ENCODE measurements at regions not wholly inside any gene's neighbourhood (a gene's known extent, or its start where the extent isn't known, plus 50 kb on each side); places are given as distances from the start of the nearest gene placed in this dataset.
"Not testable (repeated sequence)": the region's sequence is repeated elsewhere in the genome, so short reads cannot be mapped to it uniquely, and the experiment has no call there.

- H3K9me3 ChIP-seq (ENCODE audit: low read length); H3K9me3 Mint-ChIP-seq; H3K4me1 Mint-ChIP-seq; H3K27ac Mint-ChIP-seq; DNase-seq; CTCF ChIA-PET; H3K36me3 ChIP-seq (ENCODE audit: insufficient read depth, low read length); POLR2A ChIA-PET; H3K36me3 Mint-ChIP-seq; H3K27me3 ChIP-seq (ENCODE audit: insufficient read depth, low read length, poor library complexity, severe bottlenecking); H3K4me3 Mint-ChIP-seq; H3K27ac ChIP-seq (ENCODE audit: low read depth, low read length); H3K27me3 Mint-ChIP-seq; H3K4me1 ChIP-seq (ENCODE audit: insufficient read depth, low read length); H3K4me3 ChIP-seq (ENCODE audit: low read length): not testable (repeated sequence)
Observed at GRCh38 chr21:8377093-8377841, 2144.1 kb upstream of the TPTE start.

- H3K27ac ChIP-seq (ENCODE audit: low read depth, low read length); H3K4me1 ChIP-seq (ENCODE audit: insufficient read depth, low read length); H3K27me3 Mint-ChIP-seq; H3K9me3 ChIP-seq (ENCODE audit: low read length); CTCF ChIA-PET; DNase-seq; H3K4me3 ChIP-seq (ENCODE audit: low read length); H3K36me3 Mint-ChIP-seq; POLR2A ChIA-PET; H3K27ac Mint-ChIP-seq; H3K4me1 Mint-ChIP-seq; H3K4me3 Mint-ChIP-seq; H3K27me3 ChIP-seq (ENCODE audit: insufficient read depth, low read length, poor library complexity, severe bottlenecking); H3K9me3 Mint-ChIP-seq; H3K36me3 ChIP-seq (ENCODE audit: insufficient read depth, low read length): not testable (repeated sequence)
Observed at GRCh38 chr21:8380419-8381079, 2140.8 kb upstream of the TPTE start.

- H3K4me3 ChIP-seq (ENCODE audit: low read length); H3K27me3 Mint-ChIP-seq; H3K4me1 ChIP-seq (ENCODE audit: insufficient read depth, low read length); H3K4me3 Mint-ChIP-seq; POLR2A ChIA-PET; H3K9me3 ChIP-seq (ENCODE audit: low read length); H3K9me3 Mint-ChIP-seq; H3K4me1 Mint-ChIP-seq; H3K27ac Mint-ChIP-seq; H3K36me3 ChIP-seq (ENCODE audit: insufficient read depth, low read length); H3K27me3 ChIP-seq (ENCODE audit: insufficient read depth, low read length, poor library complexity, severe bottlenecking); CTCF ChIA-PET; H3K36me3 Mint-ChIP-seq; H3K27ac ChIP-seq (ENCODE audit: low read depth, low read length); DNase-seq: not testable (repeated sequence)
Observed at GRCh38 chr21:8388169-8388939, 2133.0 kb upstream of the TPTE start.

GRCh38 chr21:8388940-8389238 lies 2132.5 kb upstream of the TPTE start:
- POLR2A ChIA-PET; H3K4me1 ChIP-seq (ENCODE audit: insufficient read depth, low read length); H3K4me3 Mint-ChIP-seq: not testable (repeated sequence)

GRCh38 chr21:8390550-8391171 lies 2130.7 kb upstream of the TPTE start:
- H3K9me3 ChIP-seq (ENCODE audit: low read length); H3K27me3 ChIP-seq (ENCODE audit: insufficient read depth, low read length, poor library complexity, severe bottlenecking); H3K27ac ChIP-seq (ENCODE audit: low read depth, low read length); DNase-seq; H3K4me3 ChIP-seq (ENCODE audit: low read length); H3K4me3 Mint-ChIP-seq; CTCF ChIA-PET; POLR2A ChIA-PET; H3K4me1 ChIP-seq (ENCODE audit: insufficient read depth, low read length); H3K36me3 ChIP-seq (ENCODE audit: insufficient read depth, low read length); H3K36me3 Mint-ChIP-seq; H3K27ac Mint-ChIP-seq; H3K27me3 Mint-ChIP-seq; H3K4me1 Mint-ChIP-seq; H3K9me3 Mint-ChIP-seq: not testable (repeated sequence)

More at GRCh38 chr21:8388940-8389238, 2132.5 kb upstream of the TPTE start:
- H3K4me3 ChIP-seq (ENCODE audit: low read length); H3K27me3 ChIP-seq (ENCODE audit: insufficient read depth, low read length, poor library complexity, severe bottlenecking); H3K27ac Mint-ChIP-seq; CTCF ChIA-PET; H3K27me3 Mint-ChIP-seq; H3K4me1 Mint-ChIP-seq; H3K27ac ChIP-seq (ENCODE audit: low read depth, low read length); DNase-seq; H3K9me3 Mint-ChIP-seq; H3K36me3 ChIP-seq (ENCODE audit: insufficient read depth, low read length); H3K9me3 ChIP-seq (ENCODE audit: low read length); H3K36me3 Mint-ChIP-seq: not testable (repeated sequence)

GRCh38 chr21:8394380-8394779 lies 2127.0 kb upstream of the TPTE start:
- CTCF ChIA-PET; H3K4me1 Mint-ChIP-seq; DNase-seq; H3K36me3 Mint-ChIP-seq; H3K27me3 Mint-ChIP-seq; H3K9me3 ChIP-seq (ENCODE audit: low read length); H3K4me1 ChIP-seq (ENCODE audit: insufficient read depth, low read length); H3K36me3 ChIP-seq (ENCODE audit: insufficient read depth, low read length); H3K9me3 Mint-ChIP-seq; H3K27ac ChIP-seq (ENCODE audit: low read depth, low read length); H3K4me3 ChIP-seq (ENCODE audit: low read length); H3K4me3 Mint-ChIP-seq; H3K27ac Mint-ChIP-seq; POLR2A ChIA-PET; H3K27me3 ChIP-seq (ENCODE audit: insufficient read depth, low read length, poor library complexity, severe bottlenecking): not testable (repeated sequence)

GRCh38 chr21:8395992-8396391 lies 2125.4 kb upstream of the TPTE start:
- H3K9me3 ChIP-seq (ENCODE audit: low read length); H3K4me3 Mint-ChIP-seq; H3K27me3 Mint-ChIP-seq; CTCF ChIA-PET; POLR2A ChIA-PET; H3K4me1 ChIP-seq (ENCODE audit: insufficient read depth, low read length); H3K27ac Mint-ChIP-seq; H3K36me3 Mint-ChIP-seq; DNase-seq; H3K4me3 ChIP-seq (ENCODE audit: low read length); H3K27ac ChIP-seq (ENCODE audit: low read depth, low read length); H3K36me3 ChIP-seq (ENCODE audit: insufficient read depth, low read length); H3K4me1 Mint-ChIP-seq; H3K9me3 Mint-ChIP-seq; H3K27me3 ChIP-seq (ENCODE audit: insufficient read depth, low read length, poor library complexity, severe bottlenecking): not testable (repeated sequence)

- H3K4me1 Mint-ChIP-seq; CTCF ChIA-PET; POLR2A ChIA-PET; H3K27ac Mint-ChIP-seq; H3K36me3 Mint-ChIP-seq; DNase-seq; H3K27me3 ChIP-seq (ENCODE audit: insufficient read depth, low read length, poor library complexity, severe bottlenecking); H3K9me3 ChIP-seq (ENCODE audit: low read length); H3K4me3 Mint-ChIP-seq; H3K4me3 ChIP-seq (ENCODE audit: low read length); H3K36me3 ChIP-seq (ENCODE audit: insufficient read depth, low read length); H3K4me1 ChIP-seq (ENCODE audit: insufficient read depth, low read length); H3K9me3 Mint-ChIP-seq; H3K27ac ChIP-seq (ENCODE audit: low read depth, low read length); H3K27me3 Mint-ChIP-seq: not testable (repeated sequence)
Observed at GRCh38 chr21:8398870-8399437, 2122.4 kb upstream of the TPTE start.

All from CD8-positive, alpha-beta memory T cell (primary cell).